ENCODE measurements at regions not wholly inside any gene's neighbourhood (a gene's known extent, or its start where the extent isn't known, plus 50 kb on each side); places are given as distances from the start of the nearest gene placed in this dataset.

DNA sequence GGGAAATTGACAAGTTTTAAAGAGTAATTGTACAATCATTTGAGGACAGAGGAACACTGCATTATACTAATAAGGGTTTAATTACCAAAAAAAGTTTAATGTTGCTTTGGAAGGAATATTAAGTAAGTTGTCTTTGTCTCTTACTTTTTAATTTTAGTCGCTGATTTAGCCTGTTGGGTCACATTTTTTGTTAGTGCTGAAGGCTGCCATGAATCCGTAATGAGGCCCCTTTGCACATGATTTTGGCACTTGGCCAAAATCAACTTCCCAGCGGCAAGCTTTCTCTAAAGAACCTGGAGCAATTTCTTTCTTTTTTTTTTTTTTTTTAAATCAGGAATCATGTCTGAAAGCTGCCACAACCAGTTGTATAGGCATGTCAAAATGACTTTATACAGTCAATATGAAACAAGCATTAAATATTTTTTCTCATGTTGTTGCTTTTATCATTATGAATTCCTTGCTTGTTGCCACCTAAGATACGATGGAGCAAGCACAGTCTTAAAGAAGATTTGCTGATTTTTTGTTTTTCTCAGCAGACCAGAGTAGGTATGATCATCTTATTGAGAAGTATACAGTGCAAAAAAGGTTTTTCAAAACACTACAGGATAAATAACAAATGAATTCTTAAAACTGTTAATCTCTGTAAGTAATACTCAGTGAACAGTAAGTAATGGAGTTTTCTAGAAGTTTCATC is 690.4 kb downstream of the USP25 start:
- 4 to 8% (median 5%) methylated on average over 4 of the region's 4 CpGs for WGBS, 4 donors
- no peaks in the 10 kb centered on the region for H3K9me3 ChIP-seq
- TF ChIP-seq, protein P1, sequence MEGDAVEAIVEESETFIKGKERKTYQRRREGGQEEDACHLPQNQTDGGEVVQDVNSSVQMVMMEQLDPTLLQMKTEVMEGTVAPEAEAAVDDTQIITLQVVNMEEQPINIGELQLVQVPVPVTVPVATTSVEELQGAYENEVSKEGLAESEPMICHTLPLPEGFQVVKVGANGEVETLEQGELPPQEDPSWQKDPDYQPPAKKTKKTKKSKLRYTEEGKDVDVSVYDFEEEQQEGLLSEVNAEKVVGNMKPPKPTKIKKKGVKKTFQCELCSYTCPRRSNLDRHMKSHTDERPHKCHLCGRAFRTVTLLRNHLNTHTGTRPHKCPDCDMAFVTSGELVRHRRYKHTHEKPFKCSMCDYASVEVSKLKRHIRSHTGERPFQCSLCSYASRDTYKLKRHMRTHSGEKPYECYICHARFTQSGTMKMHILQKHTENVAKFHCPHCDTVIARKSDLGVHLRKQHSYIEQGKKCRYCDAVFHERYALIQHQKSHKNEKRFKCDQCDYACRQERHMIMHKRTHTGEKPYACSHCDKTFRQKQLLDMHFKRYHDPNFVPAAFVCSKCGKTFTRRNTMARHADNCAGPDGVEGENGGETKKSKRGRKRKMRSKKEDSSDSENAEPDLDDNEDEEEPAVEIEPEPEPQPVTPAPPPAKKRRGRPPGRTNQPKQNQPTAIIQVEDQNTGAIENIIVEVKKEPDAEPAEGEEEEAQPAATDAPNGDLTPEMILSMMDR (IDR thresholded peaks at IDR 0.05): no peak
- TF ChIP-seq POLR2A (IDR thresholded peaks at IDR 0.05): no peak
- peaks cover 0 to 25% (median 11%) of the 10 kb centered on the region in 12 donors for H3K4me1 ChIP-seq
- intact Hi-C loops (cut with DNase I): loop anchor here (2.0 to 10.0 kb wide), 10 partner anchors 43 to 225 kb away; no protein-coding TSS in a partner anchor
- H3K27me3 ChIP-seq: no peaks in the 10 kb centered on the region
- peak overlapping the region; percentile 73 to 89 (median 86) for H3K27ac ChIP-seq
- no peaks in the 10 kb centered on the region for H3K36me3 ChIP-seq
- ATAC-seq (peak in 2 of 4 donors; percentile 52 to 62), DNase-seq (peak in 4 of 5 donors; percentile 56 to 66 (median 62))
- H3K4me3 ChIP-seq: peak overlapping the region; percentile 11 to 67 (median 54)

- peak overlapping the region; percentile 11 to 67 (median 54) for H3K4me3 ChIP-seq
- intact Hi-C loops (cut with DNase I): loop anchor here (2.0 to 10.0 kb wide), 10 partner anchors 44 to 226 kb away; no protein-coding TSS in a partner anchor
- H3K36me3 ChIP-seq: no peaks in the 10 kb centered on the region
- H3K27me3 ChIP-seq: no peaks in the 10 kb centered on the region
- no peak for TF ChIP-seq POLR2A (IDR thresholded peaks at IDR 0.05)
- TF ChIP-seq, protein P1 (IDR thresholded peaks at IDR 0.05): no peak
- WGBS, 4 donors: 17 to 35% (median 32%) methylated on average over 2 of the region's 2 CpGs
- no peaks in the 10 kb centered on the region for H3K9me3 ChIP-seq
- peaks cover 0 to 33% (median 16%) of the 10 kb centered on the region in 12 donors for H3K4me1 ChIP-seq
- no peak for ATAC-seq
- DNase-seq: no peak
- H3K27ac ChIP-seq: peak overlapping the region; percentile 73 to 89 (median 86)
Observed at GRCh38 chr21:16421007-16421406, 691.2 kb downstream of the USP25 start.

DNA sequence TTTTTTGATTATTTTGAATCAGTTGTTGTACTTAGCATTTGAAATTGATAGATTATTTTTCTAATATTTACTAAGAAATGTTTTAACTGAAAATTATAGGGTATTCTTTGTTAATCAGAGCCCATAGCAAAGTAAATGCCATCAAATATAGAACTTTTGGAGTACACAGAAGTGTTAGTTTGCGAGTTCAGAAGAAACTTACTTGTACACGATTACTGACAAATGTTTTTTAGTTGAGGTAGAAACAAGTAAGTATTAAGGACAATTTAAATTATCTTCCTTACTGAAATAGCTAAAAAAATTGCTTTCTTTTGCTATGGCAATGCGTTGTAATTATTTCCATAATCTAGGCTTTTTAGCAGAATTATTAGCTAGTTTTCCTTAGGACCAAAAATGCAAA is 692.2 kb downstream of the USP25 start:
- peaks cover 0 to 42% (median 18%) of the 10 kb centered on the region in 12 donors for H3K4me1 ChIP-seq
- H3K36me3 ChIP-seq: no peaks in the 10 kb centered on the region
- intact Hi-C loops (cut with DNase I): loop anchor here (2.0 to 10.0 kb wide), 10 partner anchors 45 to 227 kb away; no protein-coding TSS in a partner anchor
- no peaks in the 10 kb centered on the region for H3K9me3 ChIP-seq
- WGBS, 4 donors: 30 to 44% (median 39%) methylated on average over 3 of the region's 3 CpGs
- TF ChIP-seq, protein P1 (IDR thresholded peaks at IDR 0.05): no peak
- TF ChIP-seq POLR2A (IDR thresholded peaks at IDR 0.05): no peak
- peak overlapping the region; percentile 59 to 89 (median 86) for H3K27ac ChIP-seq
- H3K27me3 ChIP-seq: no peaks in the 10 kb centered on the region
- DNase-seq (no peak), ATAC-seq (no peak)
- peak overlapping the region in 11 of 12 donors; percentile 30 to 67 (median 55) for H3K4me3 ChIP-seq

GRCh38 chr21:16422702-16423101 is 692.9 kb downstream of the USP25 start:
- Histone ChIP-seq H3K27me3 (no peaks in the 10 kb centered on the region), H3K36me3 (no peaks in the 10 kb centered on the region), H3K9me3 (no peaks in the 10 kb centered on the region), H3K4me3 (peak overlapping the region in 10 of 12 donors; percentile 18 to 67 (median 56)), H3K4me1 (peaks cover 0 to 49% (median 21%) of the 10 kb centered on the region in 12 donors), H3K27ac (peak overlapping the region in 11 of 12 donors; percentile 50 to 89 (median 82))
- no peak for ATAC-seq
- WGBS, 4 donors: 12 to 19% (median 16%) methylated on average over 2 of the region's 2 CpGs
- TF ChIP-seq, protein P1 (IDR thresholded peaks at IDR 0.05): no peak
- TF ChIP-seq POLR2A (IDR thresholded peaks at IDR 0.05): no peak
- DNase-seq: no peak
- intact Hi-C loops (cut with DNase I): loop anchor here in 8 of 10 donors (5.0 to 10.0 kb wide), 7 partner anchors 45 to 225 kb away; no protein-coding TSS in a partner anchor

Measured in heart left ventricle (tissue), 16 donors.